GM12878 (cell line): ENCODE measurements at regions not wholly inside any gene's neighbourhood (a gene's known extent, or its start where the extent isn't known, plus 50 kb on each side); places are given as distances from the start of the nearest gene placed in this dataset.

Experiments used
- ATAC-seq: fragments of 200-7000 bp; cut with Tn5 transposase; 3 replicates; pipeline ENCODE4 v1.9.1; 2020; ENCODE audit warnings: mild to moderate bottlenecking, moderate library complexity
- BruUV-seq: library from RNA; stranded (reverse); fragments of 400-500 nt; replicated peaks from 2 replicates; lab custom pipeline; 2021; lab: Mats Ljungman, UMichigan
- CTCF ChIA-PET: fragments of 300-600 bp; sonication (Branson Sonifier 250); formaldehyde crosslinking; extraction: SDS; loops from one replicate; lab custom pipeline; 2021; ENCODE audit warnings: inconsistent platforms; lab: Yijun Ruan, JAX
- POLR2A ChIA-PET: fragments of 350-600 bp; formaldehyde crosslinking; extraction: SDS; loops from one replicate; lab custom pipeline; 2021; ENCODE audit warnings: inconsistent platforms; lab: Charles Lee
- RAD21 ChIA-PET: fragments of 300-600 bp; sonication (Branson Sonifier 250); formaldehyde crosslinking; loops from one replicate; lab custom pipeline; 2023; ENCODE audit warnings: antibody characterized with exemption; ENCODE audit not compliant: unreplicated experiment; lab: Charles Lee
- SMC1A ChIA-PET: fragments of 300-600 bp; sonication (Branson Sonifier 250); formaldehyde crosslinking; loops from one replicate; lab custom pipeline; 2023; ENCODE audit not compliant: unreplicated experiment, uncharacterized antibody; lab: Charles Lee
- DNase-seq: peaks from one replicate; pipeline ENCODE4 v3.0.0-alpha.2; 2011; ENCODE audit warnings: low read depth, low spot score
- FAIRE-seq: peaks from 3 replicates; lab custom pipeline; 2011; peaks lifted over from hg19 to GRCh38; lab: Jason Lieb, UNC
- H2AFZ ChIP-seq: 2 replicates; pipeline ENCODE4 v1.6.0; 2011; ENCODE audit warnings: low read depth, low read length, control low read depth; ENCODE audit not compliant: control insufficient read depth
- H3K27ac ChIP-seq: 2 replicates; pipeline ENCODE4 v1.5.1; 2011; ENCODE audit warnings: control low read depth; ENCODE audit not compliant: control insufficient read depth, insufficient read depth
- H3K27me3 ChIP-seq, 2 experiments: replicated peaks in 1 of 2; 2 replicates each; pipeline versions ENCODE4 v1.6.0 to v1.6.1; 2011; ENCODE audit warnings: low read length in 1 of 2; ENCODE audit not compliant: control insufficient read depth in 2 of 2, insufficient read depth in 2 of 2
- H3K36me3 ChIP-seq, 2 experiments: 2 replicates each; pipeline ENCODE4 v1.5.1; 2011; ENCODE audit warnings: low read length in 1 of 2; ENCODE audit not compliant: control insufficient read depth in 2 of 2, insufficient read depth in 2 of 2
- H3K4me1 ChIP-seq: 2 replicates; pipeline ENCODE4 v1.6.1; 2011; ENCODE audit warnings: mild to moderate bottlenecking, low read length, moderate library complexity, mixed read lengths; ENCODE audit not compliant: control insufficient read depth, insufficient read depth
- H3K4me2 ChIP-seq: 2 replicates; pipeline ENCODE4 v1.6.0; 2011; ENCODE audit warnings: control low read depth; ENCODE audit not compliant: control insufficient read depth, insufficient read depth
- H3K4me3 ChIP-seq: fragments of 200-600 bp; sonication (generic); 2 replicates; pipeline ENCODE4 v1.5.1; 2016
- H3K79me2 ChIP-seq: 2 replicates; pipeline ENCODE4 v1.6.0; 2011; ENCODE audit warnings: low read length; ENCODE audit not compliant: control insufficient read depth, insufficient read depth
- H3K9ac ChIP-seq: 2 replicates; pipeline ENCODE4 v1.8.0; 2011; ENCODE audit warnings: low read length, control low read depth, mixed read lengths; ENCODE audit not compliant: control insufficient read depth, insufficient read depth
- H3K9me3 ChIP-seq: replicated peaks from 3 replicates; pipeline ENCODE4 v1.5.1; 2011; ENCODE audit warnings: mild to moderate bottlenecking, low read length; ENCODE audit not compliant: control insufficient read depth, insufficient read depth
- H4K20me1 ChIP-seq: 2 replicates; pipeline ENCODE4 v1.6.0; 2011; ENCODE audit not compliant: control insufficient read depth, insufficient read depth
- BACH1 ChIP-seq: fragments of 450-650 bp; IDR thresholded peaks from 2 replicates; pipeline ENCODE4 v1.6.1; 2017; ENCODE audit warnings: mild to moderate bottlenecking, borderline replicate concordance
- BHLHE40 ChIP-seq, 2 experiments: fragments of 450-650 bp in 1 of 2; IDR thresholded peaks; 2 replicates each; pipeline ENCODE4 v1.6.1; 2011 to 2017; ENCODE audit warnings: low read depth in 2 of 2, borderline replicate concordance in 1 of 2, improper control_type of control experiment in 1 of 2, low read length in 1 of 2, mild to moderate bottlenecking in 1 of 2
- FOS ChIP-seq: IDR thresholded peaks from 3 replicates; pipeline ENCODE4 v1.6.1; 2011; ENCODE audit warnings: borderline replicate concordance; ENCODE audit not compliant: insufficient read length; ENCODE audit errors: extremely low read depth
- IRF3 ChIP-seq: fragments of 450-650 bp; IDR thresholded peaks from 2 replicates; pipeline ENCODE4 v1.6.1; 2014; ENCODE audit warnings: mild to moderate bottlenecking
- MAX ChIP-seq: IDR thresholded peaks from 2 replicates; pipeline ENCODE4 v1.6.1; 2012; ENCODE audit warnings: low read depth, low read length, improper control_type of control experiment
- STAT1 ChIP-seq: fragments of 450-650 bp; conservative IDR thresholded peaks from 2 replicates; pipeline ENCODE4 v1.6.1; 2014; ENCODE audit warnings: antibody characterized with exemption, mild to moderate bottlenecking
- TCF7 ChIP-seq: IDR thresholded peaks from 2 replicates; pipeline ENCODE4 v1.6.1; 2014; ENCODE audit warnings: antibody characterized with exemption, borderline replicate concordance
- ZNF217 ChIP-seq: fragments of 450-650 bp; IDR thresholded peaks from 2 replicates; pipeline ENCODE4 v1.6.1; 2017; ENCODE audit warnings: antibody characterized with exemption, mild to moderate bottlenecking
- WGBS: methylation state at CpG from one replicate; pipeline ENCODE4 v1.1.6; 2016; ENCODE audit warnings: low lambda C conversion rate; ENCODE audit not compliant: insufficient replicate concordance, insufficient coverage; ENCODE audit errors: missing lambda C conversion rate; 5-methylcytosine and 5-hydroxymethylcytosine counted together
- in situ Hi-C: fragments of 300-500 bp; cut with MboI; formaldehyde crosslinking; loops from 9 replicates; pipeline ENCODE4 v1.14.3; 2018; ENCODE audit warnings: mixed read lengths
- intact Hi-C: fragments of 100-400 bp; cut with micrococcal nuclease; formaldehyde crosslinking; loops from one replicate; pipeline ENCODE4 v1.14.2; 2022; ENCODE audit not compliant: unreplicated experiment
- TF ChIP-seq, protein P1 (sequence below): IDR thresholded peaks from 2 replicates; pipeline ENCODE4 v1.6.1; 2012; ENCODE audit warnings: mild to moderate bottlenecking, low read depth, low read length

GRCh38 chr10:109202111-109202510 is 721.2 kb downstream of the XPNPEP1 start:
- DNase-seq (no peak), ATAC-seq (no peak), FAIRE-seq (no peak)
- Histone ChIP-seq H3K4me2 (no peak overlapping the region), H3K27ac (no peak overlapping the region), H3K79me2 (no peaks in the 10 kb centered on the region), H4K20me1 (no peaks in the 10 kb centered on the region), H3K36me3 (no peaks in the 10 kb centered on the region), H3K4me1 (no peaks in the 10 kb centered on the region), H3K9me3 (no peaks in the 10 kb centered on the region), H2AFZ (no peak overlapping the region), H3K9ac (no peak overlapping the region), H3K4me3 (no peak overlapping the region), H3K27me3 (no peaks in the 10 kb centered on the region)
- ChIA-PET CTCF (no interaction called here), POLR2A (no interaction called here), SMC1A (interaction anchor here (1.1 kb wide), 1 partner anchor 18 kb away, joined by 3 read pairs; no protein-coding TSS in a partner anchor), RAD21 (no interaction called here)
- BruUV-seq, result no TSS peak
- 0% methylated on average over 3 of the region's 3 CpGs for WGBS
- intact Hi-C loops, result no loop called here
- in situ Hi-C loops, result no loop called here
- TF ChIP-seq MAX (no peak), STAT1 (no peak), TCF7 (no peak), BACH1 (no peak), FOS (no peak), IRF3 (no peak)

DNA sequence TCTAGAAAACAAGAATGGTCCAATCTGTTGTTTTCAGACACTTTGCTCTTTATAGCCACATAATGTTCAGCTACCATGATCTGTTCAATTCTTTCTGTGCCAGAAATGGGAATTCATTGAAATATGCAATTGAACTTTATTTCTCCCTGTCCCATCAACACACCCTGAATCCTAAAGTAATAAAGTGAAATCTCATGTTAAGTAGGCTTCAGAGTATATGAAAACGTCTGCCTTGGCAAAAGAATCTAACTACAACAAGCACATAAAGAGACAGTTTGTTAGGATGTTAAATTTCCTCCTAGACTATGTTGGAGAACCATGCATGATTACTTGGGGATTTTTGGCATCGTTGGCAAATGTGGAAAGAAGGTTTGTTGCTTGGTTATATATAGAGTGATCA is 722.7 kb downstream of the XPNPEP1 start:
- DNase-seq, result no peak
- H3K36me3 ChIP-seq, result no peaks in the 10 kb centered on the region
- H3K4me3 ChIP-seq, result no peak overlapping the region
- ChIA-PET POLR2A (no interaction called here), RAD21 (no interaction called here), CTCF (no interaction called here), SMC1A (interaction anchor here (1.1 kb wide), 1 partner anchor 15 kb away, joined by 3 read pairs; no protein-coding TSS in a partner anchor)
- no peak overlapping the region for H3K27ac ChIP-seq
- H3K4me2 ChIP-seq, result no peak overlapping the region
- no peaks in the 10 kb centered on the region for H3K4me1 ChIP-seq
- no peaks in the 10 kb centered on the region for H3K79me2 ChIP-seq
- intact Hi-C loops, result no loop called here
- no peaks in the 10 kb centered on the region for H3K27me3 ChIP-seq
- H3K9me3 ChIP-seq, result no peaks in the 10 kb centered on the region
- WGBS, result 0% methylated on average over 2 of the region's 2 CpGs
- BruUV-seq, result no TSS peak
- in situ Hi-C loops, result no loop called here
- H3K9ac ChIP-seq, result no peak overlapping the region
- no peaks in the 10 kb centered on the region for H4K20me1 ChIP-seq
- ATAC-seq, result no peak
- no peak overlapping the region for H2AFZ ChIP-seq
- FAIRE-seq, result no peak
- TF ChIP-seq BHLHE40 (IDR thresholded peaks at IDR 0.05; ENCODE audit: borderline replicate concordance in 1 of 2, low read depth in 2 of 2, low read length in 1 of 2) (no peak), ZNF217 (no peak)
- TF ChIP-seq, protein P1, sequence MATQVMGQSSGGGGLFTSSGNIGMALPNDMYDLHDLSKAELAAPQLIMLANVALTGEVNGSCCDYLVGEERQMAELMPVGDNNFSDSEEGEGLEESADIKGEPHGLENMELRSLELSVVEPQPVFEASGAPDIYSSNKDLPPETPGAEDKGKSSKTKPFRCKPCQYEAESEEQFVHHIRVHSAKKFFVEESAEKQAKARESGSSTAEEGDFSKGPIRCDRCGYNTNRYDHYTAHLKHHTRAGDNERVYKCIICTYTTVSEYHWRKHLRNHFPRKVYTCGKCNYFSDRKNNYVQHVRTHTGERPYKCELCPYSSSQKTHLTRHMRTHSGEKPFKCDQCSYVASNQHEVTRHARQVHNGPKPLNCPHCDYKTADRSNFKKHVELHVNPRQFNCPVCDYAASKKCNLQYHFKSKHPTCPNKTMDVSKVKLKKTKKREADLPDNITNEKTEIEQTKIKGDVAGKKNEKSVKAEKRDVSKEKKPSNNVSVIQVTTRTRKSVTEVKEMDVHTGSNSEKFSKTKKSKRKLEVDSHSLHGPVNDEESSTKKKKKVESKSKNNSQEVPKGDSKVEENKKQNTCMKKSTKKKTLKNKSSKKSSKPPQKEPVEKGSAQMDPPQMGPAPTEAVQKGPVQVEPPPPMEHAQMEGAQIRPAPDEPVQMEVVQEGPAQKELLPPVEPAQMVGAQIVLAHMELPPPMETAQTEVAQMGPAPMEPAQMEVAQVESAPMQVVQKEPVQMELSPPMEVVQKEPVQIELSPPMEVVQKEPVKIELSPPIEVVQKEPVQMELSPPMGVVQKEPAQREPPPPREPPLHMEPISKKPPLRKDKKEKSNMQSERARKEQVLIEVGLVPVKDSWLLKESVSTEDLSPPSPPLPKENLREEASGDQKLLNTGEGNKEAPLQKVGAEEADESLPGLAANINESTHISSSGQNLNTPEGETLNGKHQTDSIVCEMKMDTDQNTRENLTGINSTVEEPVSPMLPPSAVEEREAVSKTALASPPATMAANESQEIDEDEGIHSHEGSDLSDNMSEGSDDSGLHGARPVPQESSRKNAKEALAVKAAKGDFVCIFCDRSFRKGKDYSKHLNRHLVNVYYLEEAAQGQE, result no peak
